Activated CD8-positive, alpha-beta memory T cell treated with anti-CD3 and anti-CD28 coated beads, Interleukin-2, amount 10 ng/mL, durations not matched to agents 7 days and 5 days (primary cell): ENCODE measurements at regions not wholly inside any gene's neighbourhood (a gene's known extent, or its start where the extent isn't known, plus 50 kb on each side); places are given as distances from the start of the nearest gene placed in this dataset.

Source experiments
- ATAC-seq: fragments of 150-1000 bp; cut with Tn5 transposase; one replicate; pipeline ENCODE4 v1.10.0; 2021; ENCODE audit warnings: moderate library complexity
- CTCF ChIA-PET: fragments of 350-600 bp; sonication (Branson Sonifier 250); formaldehyde crosslinking; loops from one replicate; lab custom pipeline; 2021; ENCODE audit warnings: antibody characterized with exemption; lab: Charles Lee
- DNase-seq: peaks from one replicate; pipeline ENCODE4 v3.0.0-alpha.2; 2020
- H3K27ac Mint-ChIP-seq: one replicate; pipeline ENCODE4 v1.8.0; 2021; ENCODE audit warnings: mild to moderate bottlenecking, mixed read lengths
- H3K27me3 Mint-ChIP-seq: one replicate; pipeline ENCODE4 v1.8.0; 2021; ENCODE audit warnings: mixed read lengths
- H3K36me3 Mint-ChIP-seq: one replicate; pipeline ENCODE4 v1.8.0; 2021; ENCODE audit warnings: mild to moderate bottlenecking, mixed read lengths
- H3K4me1 Mint-ChIP-seq: one replicate; pipeline ENCODE4 v1.8.0; 2021; ENCODE audit warnings: mixed read lengths
- H3K4me3 Mint-ChIP-seq: one replicate; pipeline ENCODE4 v1.8.0; 2021; ENCODE audit warnings: mild to moderate bottlenecking, moderate library complexity, mixed read lengths
- H3K9me3 Mint-ChIP-seq: one replicate; pipeline ENCODE4 v1.8.0; 2022; ENCODE audit warnings: low read depth, mixed read lengths

DNA sequence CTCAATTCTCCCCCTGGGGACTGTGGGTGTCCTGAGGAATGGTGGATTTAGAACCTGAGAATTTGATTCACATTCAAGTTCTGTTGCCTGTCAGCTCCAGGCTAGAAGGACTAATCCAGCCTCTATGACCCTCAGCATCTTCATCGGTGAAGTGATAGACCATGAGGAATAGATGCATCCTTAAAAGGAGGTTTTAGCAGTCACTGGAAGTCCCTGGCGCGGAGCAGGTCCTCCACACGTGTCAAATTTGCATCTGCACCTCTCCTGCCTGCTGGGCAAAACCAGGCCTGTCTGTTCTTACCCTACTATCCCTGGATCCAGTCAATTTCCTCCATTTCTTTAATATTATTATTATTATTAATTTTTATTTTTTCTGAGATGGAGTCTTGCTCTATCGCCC lies 808.4 kb downstream of the TBC1D22A start:
- no peaks in the 10 kb centered on the region for H3K36me3 Mint-ChIP-seq
- no peak for DNase-seq
- H3K4me1 Mint-ChIP-seq = no peaks in the 10 kb centered on the region
- ATAC-seq = no peak
- CTCF ChIA-PET = no interaction called here
- H3K4me3 Mint-ChIP-seq = no peak overlapping the region
- no peaks in the 10 kb centered on the region for H3K27me3 Mint-ChIP-seq
- no peaks in the 10 kb centered on the region for H3K9me3 Mint-ChIP-seq
- no peak overlapping the region for H3K27ac Mint-ChIP-seq

DNA sequence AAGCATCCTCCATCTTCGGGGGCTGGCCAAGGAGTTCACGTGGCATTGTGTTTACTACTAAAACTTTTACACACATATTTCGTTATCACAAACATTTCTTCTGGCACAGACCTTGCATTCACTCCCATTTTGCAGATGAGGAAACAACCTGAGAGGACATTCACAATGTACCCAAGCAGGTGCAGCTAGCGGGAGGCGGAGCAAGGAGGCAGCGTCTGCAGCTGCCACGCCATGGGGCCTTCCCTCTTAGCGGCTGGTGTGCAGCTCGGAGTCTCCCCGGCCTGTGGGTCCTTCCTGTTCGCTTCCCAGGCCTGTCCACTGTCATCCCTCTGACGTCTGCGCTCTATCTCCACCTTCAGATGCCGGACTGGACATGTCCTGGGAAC lies 807.8 kb downstream of the TBC1D22A start:
- no peaks in the 10 kb centered on the region for H3K9me3 Mint-ChIP-seq
- no peaks in the 10 kb centered on the region for H3K36me3 Mint-ChIP-seq
- no peak overlapping the region for H3K4me3 Mint-ChIP-seq
- H3K27me3 Mint-ChIP-seq = no peaks in the 10 kb centered on the region
- CTCF ChIA-PET = no interaction called here
- H3K4me1 Mint-ChIP-seq = no peaks in the 10 kb centered on the region
- no peak overlapping the region for H3K27ac Mint-ChIP-seq
- no peak for ATAC-seq
- DNase-seq = no peak

DNA sequence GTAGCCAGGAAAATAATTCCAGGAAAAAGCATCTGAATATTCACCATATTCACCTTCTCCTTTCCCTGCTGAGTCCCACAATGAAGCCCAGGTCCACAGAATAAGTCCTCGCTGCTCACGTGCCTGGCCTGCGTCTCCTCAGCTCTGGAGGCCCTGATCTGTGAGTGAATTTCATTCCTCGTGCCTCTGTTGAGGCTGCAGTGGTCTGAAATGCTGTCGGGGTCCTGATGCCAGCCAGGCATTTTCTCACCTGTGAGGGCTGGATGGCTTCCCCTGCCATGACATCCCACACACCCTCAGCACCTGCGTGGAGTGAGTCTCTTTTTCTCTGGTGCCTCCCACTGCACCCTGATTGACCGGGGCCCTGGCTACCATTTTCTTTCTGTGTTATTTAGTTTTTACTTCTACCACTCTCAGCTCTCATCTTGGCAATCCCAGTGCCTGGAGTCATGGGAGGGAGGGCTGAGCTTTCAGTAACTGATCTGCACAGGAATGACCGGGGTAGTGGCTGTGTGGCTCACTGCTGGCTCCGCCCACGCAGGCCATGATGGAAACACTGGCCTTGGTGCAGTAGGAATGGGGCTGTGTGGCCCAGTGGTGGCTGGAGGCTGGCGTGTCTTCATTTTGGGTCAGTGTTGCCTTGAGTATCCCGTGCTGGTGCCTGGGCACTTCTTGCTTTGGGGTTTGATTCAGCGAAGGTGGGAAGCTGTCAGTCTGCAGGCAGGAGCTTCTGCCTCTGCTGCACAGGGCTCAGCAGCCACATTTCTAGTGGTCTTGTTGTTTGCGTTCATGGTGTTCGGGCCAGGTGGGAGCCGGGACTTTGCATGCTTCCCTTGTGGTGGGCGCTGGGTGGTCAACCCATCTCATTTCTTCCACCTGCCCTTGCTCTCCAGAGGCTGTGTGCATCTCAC lies 807.2 kb downstream of the TBC1D22A start:
- CTCF ChIA-PET = no interaction called here
- H3K4me1 Mint-ChIP-seq = no peaks in the 10 kb centered on the region
- DNase-seq (no peak), ATAC-seq (no peak)
- no peak overlapping the region for H3K4me3 Mint-ChIP-seq
- H3K36me3 Mint-ChIP-seq = no peaks in the 10 kb centered on the region
- H3K9me3 Mint-ChIP-seq = peaks cover 2% of the 10 kb centered on the region
- no peak overlapping the region for H3K27ac Mint-ChIP-seq
- H3K27me3 Mint-ChIP-seq = no peaks in the 10 kb centered on the region

DNA sequence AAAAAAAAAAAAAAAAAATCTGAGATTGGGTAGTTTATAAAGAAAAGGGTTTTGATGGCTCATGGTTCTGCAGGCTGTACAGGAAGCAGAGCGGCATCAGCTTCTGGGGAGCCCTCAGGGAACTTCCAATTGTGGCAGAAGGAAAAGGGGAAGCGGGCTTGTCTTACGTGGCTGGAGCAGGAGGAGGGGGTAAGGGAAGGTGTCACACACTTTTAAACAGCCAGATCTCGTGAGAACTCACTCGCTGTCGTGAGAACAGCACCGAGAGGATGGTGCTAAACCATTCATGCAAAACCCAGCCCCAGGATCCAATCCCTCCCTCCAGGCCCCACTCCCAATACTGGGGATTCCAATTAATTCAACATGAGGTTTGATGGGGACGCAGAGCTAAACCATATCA lies 806.2 kb downstream of the TBC1D22A start:
- H3K27ac Mint-ChIP-seq = no peak overlapping the region
- no peak overlapping the region for H3K4me3 Mint-ChIP-seq
- CTCF ChIA-PET = no interaction called here
- H3K9me3 Mint-ChIP-seq = peaks cover 2% of the 10 kb centered on the region
- DNase-seq (no peak), ATAC-seq (no peak)
- H3K36me3 Mint-ChIP-seq = no peaks in the 10 kb centered on the region
- H3K27me3 Mint-ChIP-seq = no peaks in the 10 kb centered on the region
- H3K4me1 Mint-ChIP-seq = no peaks in the 10 kb centered on the region

DNA sequence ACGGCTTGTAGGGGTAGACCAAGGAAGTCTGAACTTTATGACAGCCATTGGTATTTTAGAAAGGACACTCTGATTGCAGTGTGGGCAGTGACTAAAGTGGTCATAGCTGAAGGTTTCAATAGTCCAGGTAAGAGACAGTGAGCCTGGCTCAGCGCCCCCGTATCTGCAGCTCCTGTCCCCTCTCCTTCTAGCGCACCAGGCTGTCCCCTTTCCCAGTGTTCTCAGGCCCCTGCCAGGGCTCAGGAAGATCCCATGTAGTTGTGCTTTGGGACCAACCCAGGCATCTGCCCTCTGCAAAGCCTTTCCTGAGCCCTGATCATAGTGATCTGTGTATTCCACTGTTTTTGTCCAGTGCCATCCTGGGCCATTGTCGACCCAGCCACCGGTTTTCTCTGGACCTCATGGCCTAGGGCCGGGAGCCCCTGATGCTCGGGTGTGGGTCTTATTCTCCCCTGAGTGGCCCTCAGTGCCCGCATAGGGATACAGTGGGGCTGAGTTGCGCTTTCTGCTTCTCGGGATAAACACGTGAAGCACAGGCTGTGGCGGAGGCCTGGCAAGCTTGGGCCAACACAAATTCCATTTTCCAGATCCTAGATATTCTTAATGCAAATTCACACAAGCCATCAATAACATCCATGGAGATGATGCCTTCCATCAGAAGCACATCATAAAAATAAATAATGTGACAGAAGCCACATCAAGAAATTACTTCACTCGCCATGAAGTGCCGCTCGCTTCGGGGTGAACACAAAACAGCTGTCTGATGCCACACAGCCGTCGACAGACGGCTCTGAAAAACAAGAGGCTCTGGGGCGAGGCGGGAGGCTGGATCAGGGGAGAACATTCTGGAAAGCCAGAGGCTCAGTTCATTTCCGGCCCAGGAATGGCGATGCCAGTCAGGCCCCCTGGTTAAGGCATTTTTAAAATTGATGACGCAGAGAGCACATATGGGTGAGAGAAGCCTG lies 805.0 kb downstream of the TBC1D22A start:
- H3K27ac Mint-ChIP-seq = no peak overlapping the region
- H3K9me3 Mint-ChIP-seq = peaks cover 2% of the 10 kb centered on the region
- H3K4me1 Mint-ChIP-seq = no peaks in the 10 kb centered on the region
- DNase-seq (peak; percentile 21), ATAC-seq (no peak)
- H3K27me3 Mint-ChIP-seq = no peaks in the 10 kb centered on the region
- CTCF ChIA-PET = no interaction called here
- no peak overlapping the region for H3K4me3 Mint-ChIP-seq
- no peaks in the 10 kb centered on the region for H3K36me3 Mint-ChIP-seq

DNA sequence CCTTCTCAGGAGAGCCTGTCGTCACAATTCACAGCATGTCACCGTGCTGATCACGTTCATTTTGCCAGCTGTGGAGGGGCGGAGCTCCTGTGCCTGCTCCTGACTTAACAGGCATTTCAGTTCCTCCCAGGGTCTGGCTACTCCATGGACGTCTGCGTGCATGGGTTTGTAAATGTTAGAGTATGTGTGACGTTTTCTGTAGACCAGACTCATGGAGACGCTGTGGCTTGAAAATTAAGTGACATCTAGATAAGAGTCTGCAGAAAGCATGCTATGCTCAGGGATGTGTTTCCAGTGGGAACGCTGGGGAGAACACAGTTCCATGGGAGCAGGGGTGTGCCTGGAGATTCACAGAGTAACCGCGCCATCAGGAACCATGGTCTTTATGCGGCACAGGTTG lies 804.0 kb downstream of the TBC1D22A start:
- H3K36me3 Mint-ChIP-seq = no peaks in the 10 kb centered on the region
- H3K4me1 Mint-ChIP-seq = no peaks in the 10 kb centered on the region
- no peak overlapping the region for H3K4me3 Mint-ChIP-seq
- peak; percentile 28 for DNase-seq
- H3K27me3 Mint-ChIP-seq = no peaks in the 10 kb centered on the region
- CTCF ChIA-PET = no interaction called here
- H3K27ac Mint-ChIP-seq = no peak overlapping the region
- ATAC-seq = no peak
- peaks cover 2% of the 10 kb centered on the region for H3K9me3 Mint-ChIP-seq

DNA sequence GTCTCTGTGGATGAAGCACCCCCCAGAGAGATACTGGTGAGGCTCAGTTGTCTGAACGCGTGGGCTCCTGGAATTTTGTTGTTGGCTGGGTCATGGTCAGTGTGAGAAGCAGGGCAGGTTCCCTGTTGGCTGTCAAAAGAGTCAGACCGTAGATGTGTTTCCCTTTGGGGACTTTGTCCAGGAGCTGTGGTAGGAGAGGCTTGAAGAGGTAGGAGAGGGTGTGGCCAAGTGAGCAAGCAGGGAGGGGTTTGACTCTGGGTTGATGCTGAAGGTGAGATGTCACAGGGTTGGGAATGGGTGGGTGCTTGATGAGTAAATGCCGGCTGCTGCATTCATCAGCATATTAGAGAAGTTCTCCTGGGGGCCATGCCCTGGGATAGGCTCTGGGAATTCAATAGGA lies 803.2 kb downstream of the TBC1D22A start:
- Mint-ChIP-seq H3K9me3 (peaks cover 2% of the 10 kb centered on the region), H3K36me3 (no peaks in the 10 kb centered on the region), H3K27me3 (no peaks in the 10 kb centered on the region), H3K4me3 (no peak overlapping the region), H3K27ac (no peak overlapping the region), H3K4me1 (no peaks in the 10 kb centered on the region)
- ATAC-seq = no peak
- CTCF ChIA-PET = no interaction called here
- DNase-seq = peak; percentile 16

DNA sequence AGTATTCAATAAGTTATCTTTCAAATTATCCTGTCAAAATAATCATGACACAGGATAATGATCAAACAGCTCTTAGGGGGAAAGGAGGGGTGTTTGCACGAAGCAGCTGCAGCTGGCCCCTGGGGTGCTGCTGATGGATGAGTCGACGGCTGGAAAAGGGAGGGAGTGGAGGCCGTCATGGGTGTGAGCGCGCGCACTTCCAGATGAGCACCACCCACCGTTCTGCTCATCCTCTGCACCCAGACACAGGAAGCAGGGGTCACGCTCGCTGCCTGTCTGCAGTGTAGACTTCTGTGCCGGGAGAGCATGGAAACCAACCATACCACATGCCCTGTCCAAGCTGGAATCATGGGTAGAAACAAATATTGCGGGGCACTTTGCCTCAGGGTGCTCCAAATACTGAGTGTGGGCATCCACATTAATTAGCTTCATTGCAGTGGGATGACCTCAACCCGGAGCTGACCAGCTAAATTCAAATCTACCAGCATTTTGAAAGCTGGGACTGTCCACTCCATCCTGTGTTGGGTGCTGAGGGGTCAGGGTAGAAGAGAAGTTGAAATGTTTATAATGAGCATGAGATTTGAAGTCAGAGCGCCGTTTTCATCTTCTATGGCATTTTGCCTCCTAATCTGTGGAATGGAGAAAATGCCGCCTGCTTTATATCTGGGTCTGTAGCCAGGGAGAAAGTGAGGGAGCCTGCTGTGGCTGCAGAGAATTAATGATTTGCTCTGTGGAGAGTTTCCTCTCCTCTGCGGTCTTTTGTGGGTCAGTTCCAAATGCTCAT lies 802.4 kb downstream of the TBC1D22A start:
- Mint-ChIP-seq H3K36me3 (no peaks in the 10 kb centered on the region), H3K9me3 (peaks cover 2% of the 10 kb centered on the region), H3K4me3 (no peak overlapping the region), H3K4me1 (no peaks in the 10 kb centered on the region), H3K27ac (no peak overlapping the region), H3K27me3 (no peaks in the 10 kb centered on the region)
- CTCF ChIA-PET = no interaction called here
- no peak for ATAC-seq
- DNase-seq = peak; percentile 16

DNA sequence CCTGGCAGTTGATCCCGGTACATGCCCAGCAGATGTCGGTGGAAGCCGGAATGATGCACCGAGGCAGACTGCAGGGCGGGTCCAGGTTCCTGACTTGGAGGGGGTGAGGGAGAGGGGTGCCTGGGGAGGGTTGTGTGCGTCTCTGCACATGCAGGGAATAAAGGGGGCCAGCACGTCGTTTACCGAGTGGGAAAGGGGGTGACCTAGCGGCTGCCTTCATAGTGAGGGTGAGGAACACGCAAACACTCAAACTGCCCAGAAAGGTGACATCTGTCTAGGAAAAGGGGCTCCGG lies 801.7 kb downstream of the TBC1D22A start:
- no peaks in the 10 kb centered on the region for H3K4me1 Mint-ChIP-seq
- H3K27me3 Mint-ChIP-seq = no peaks in the 10 kb centered on the region
- CTCF ChIA-PET = no interaction called here
- H3K9me3 Mint-ChIP-seq = peaks cover 2% of the 10 kb centered on the region
- no peak for ATAC-seq
- H3K4me3 Mint-ChIP-seq = no peak overlapping the region
- H3K36me3 Mint-ChIP-seq = no peaks in the 10 kb centered on the region
- H3K27ac Mint-ChIP-seq = no peak overlapping the region
- DNase-seq = no peak

DNA sequence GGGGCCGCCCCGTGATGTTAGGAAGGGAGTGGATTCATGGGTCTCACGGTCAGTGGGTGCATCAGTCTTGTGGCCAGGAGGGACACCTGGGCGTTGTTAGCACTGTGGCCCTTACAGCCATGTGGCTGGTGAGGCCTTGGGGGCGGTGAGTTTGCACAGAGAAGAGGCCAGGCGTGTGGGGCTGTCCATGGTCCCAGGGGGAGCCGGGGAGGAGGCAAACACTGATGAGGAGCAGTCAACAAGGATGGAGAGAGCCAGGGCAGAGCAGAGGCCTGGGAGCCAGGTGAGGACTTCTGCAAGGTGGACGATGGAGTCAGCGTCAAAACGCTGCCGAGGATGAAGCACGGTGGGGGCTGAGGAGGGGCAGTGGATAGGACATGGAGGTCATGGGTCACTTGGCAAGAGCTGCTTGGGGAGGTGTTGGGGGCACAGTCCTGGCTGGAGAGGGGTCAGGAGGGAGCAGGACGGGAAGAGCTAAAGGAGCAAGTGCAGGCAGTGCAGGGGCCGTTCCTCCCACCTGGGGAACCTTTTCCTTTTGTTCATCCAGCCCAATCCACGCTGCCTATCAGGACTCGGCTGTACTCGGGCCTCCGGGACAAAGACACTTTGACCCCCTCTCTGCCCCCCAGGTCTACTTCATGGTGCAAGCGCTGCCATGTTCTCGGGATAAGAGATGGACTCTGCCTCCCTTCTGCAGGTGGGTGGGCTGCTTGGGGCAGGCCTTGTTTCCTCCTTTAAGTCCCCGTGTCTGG lies 801.1 kb downstream of the TBC1D22A start:
- no peak overlapping the region for H3K27ac Mint-ChIP-seq
- no peak for ATAC-seq

DNA sequence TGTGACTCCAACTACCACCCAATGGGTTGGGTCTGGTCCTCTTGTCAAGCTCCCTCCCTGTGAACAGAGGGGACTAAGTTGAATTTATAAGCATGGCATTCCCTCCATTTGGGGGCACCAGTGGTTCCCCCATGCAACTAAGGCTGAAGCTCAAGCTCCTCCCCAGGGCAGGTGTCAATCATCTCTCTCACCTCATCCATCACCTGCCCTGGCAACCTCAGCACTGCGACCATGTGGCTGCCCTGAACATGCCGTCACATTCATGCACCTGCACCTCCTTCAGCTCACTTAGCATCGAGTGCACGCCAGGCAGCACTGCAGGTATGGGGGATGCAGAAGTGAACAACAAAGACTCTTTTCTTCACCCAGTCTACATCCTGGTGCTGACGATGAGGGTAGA lies 799.3 kb downstream of the TBC1D22A start:
- no peaks in the 10 kb centered on the region for H3K4me1 Mint-ChIP-seq
- peaks cover 11% of the 10 kb centered on the region for H3K9me3 Mint-ChIP-seq
- CTCF ChIA-PET = no interaction called here
- no peaks in the 10 kb centered on the region for H3K36me3 Mint-ChIP-seq
- DNase-seq = peak; percentile 2
- ATAC-seq = no peak
- H3K27ac Mint-ChIP-seq = no peak overlapping the region
- H3K4me3 Mint-ChIP-seq = no peak overlapping the region
- no peaks in the 10 kb centered on the region for H3K27me3 Mint-ChIP-seq

More for the DNA sequence above, 801.1 kb downstream of the TBC1D22A start:
- Mint-ChIP-seq H3K4me3 (no peak overlapping the region), H3K9me3 (peaks cover 2% of the 10 kb centered on the region), H3K36me3 (no peaks in the 10 kb centered on the region), H3K4me1 (no peaks in the 10 kb centered on the region), H3K27me3 (no peaks in the 10 kb centered on the region)
- CTCF ChIA-PET = no interaction called here
- peak; percentile 29 for DNase-seq

DNA sequence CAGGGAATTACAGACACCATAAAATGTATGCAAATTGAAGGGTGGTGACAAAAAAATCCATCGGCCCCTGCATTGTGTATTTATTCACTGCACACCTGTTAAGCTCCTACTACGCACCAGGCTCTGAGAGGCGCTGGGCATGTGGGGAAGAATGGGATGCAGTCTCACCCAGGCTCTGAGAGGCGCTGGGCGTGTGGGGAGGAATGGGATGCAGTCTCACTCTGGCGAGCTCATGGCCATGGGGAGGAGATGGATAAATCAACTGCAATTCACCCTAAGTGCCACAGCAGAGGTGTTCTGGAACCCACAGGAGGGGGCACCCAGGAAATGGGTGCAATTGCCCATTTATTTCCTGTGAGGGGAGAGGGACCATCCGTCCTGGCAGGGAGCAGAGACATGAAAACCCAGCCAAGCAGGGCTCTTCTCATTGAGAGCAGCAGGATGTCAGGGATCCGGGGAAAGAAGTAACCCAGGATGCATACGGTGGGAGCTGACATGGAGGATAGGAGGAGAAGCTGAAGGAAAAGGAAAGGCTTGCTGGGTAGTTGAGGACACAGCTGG lies 798.7 kb downstream of the TBC1D22A start:
- no peaks in the 10 kb centered on the region for H3K36me3 Mint-ChIP-seq
- peaks cover 11% of the 10 kb centered on the region for H3K9me3 Mint-ChIP-seq
- no peaks in the 10 kb centered on the region for H3K27me3 Mint-ChIP-seq
- H3K4me1 Mint-ChIP-seq = no peaks in the 10 kb centered on the region
- DNase-seq = peak; percentile 7
- H3K4me3 Mint-ChIP-seq = no peak overlapping the region
- H3K27ac Mint-ChIP-seq = no peak overlapping the region
- CTCF ChIA-PET = no interaction called here
- ATAC-seq = no peak
